Osteoblast (primary cell): ENCODE measurements at regions not wholly inside any gene's neighbourhood (a gene's known extent, or its start where the extent isn't known, plus 50 kb on each side); places are given as distances from the start of the nearest gene placed in this dataset.

ENCODE experiments used
- DNase-seq: peaks from one replicate; pipeline ENCODE4 v3.0.0; 2011; ENCODE audit warnings: low spot score, mixed read lengths; ENCODE audit not compliant: insufficient read length; ENCODE audit errors: missing footprints
- H2AFZ ChIP-seq: 2 replicates; pipeline ENCODE4 v1.6.0; 2011; ENCODE audit warnings: mild to moderate bottlenecking, low read length
- H3K27ac ChIP-seq: 2 replicates; pipeline ENCODE4 v1.5.1; 2011; ENCODE audit warnings: mild to moderate bottlenecking, low read depth, low read length, moderate library complexity
- H3K27me3 ChIP-seq: 2 replicates; pipeline ENCODE4 v1.6.0; 2012; ENCODE audit warnings: mild to moderate bottlenecking, control low read depth, inconsistent platforms, low read length, moderate library complexity; ENCODE audit not compliant: insufficient read depth
- H3K36me3 ChIP-seq: 2 replicates; pipeline ENCODE4 v1.5.1; 2011; ENCODE audit warnings: mild to moderate bottlenecking, low read length, control low read depth, moderate library complexity; ENCODE audit not compliant: insufficient read depth
- H3K4me1 ChIP-seq: 2 replicates; pipeline ENCODE4 v1.5.1; 2011; ENCODE audit warnings: mild to moderate bottlenecking, low read length, control low read depth, moderate library complexity; ENCODE audit not compliant: insufficient read depth
- H3K4me2 ChIP-seq: 2 replicates; pipeline ENCODE4 v1.6.0; 2011; ENCODE audit warnings: mild to moderate bottlenecking, low read length; ENCODE audit not compliant: insufficient read depth
- H3K4me3 ChIP-seq: fragments of 200-600 bp; sonication (generic); 3 replicates; pipeline ENCODE4 v1.5.1; 2012; ENCODE audit warnings: mild to moderate bottlenecking, low read length, inconsistent platforms; ENCODE audit not compliant: insufficient read depth
- H3K79me2 ChIP-seq: 2 replicates; pipeline ENCODE4 v1.6.0; 2012; ENCODE audit warnings: mild to moderate bottlenecking, low read length, control low read depth, inconsistent platforms; ENCODE audit not compliant: insufficient read depth
- H3K9me3 ChIP-seq: 2 replicates; pipeline ENCODE4 v1.5.1; 2011; ENCODE audit warnings: low read depth, low read length, control low read depth
- H4K20me1 ChIP-seq: 2 replicates; pipeline ENCODE4 v1.6.0; 2012; ENCODE audit warnings: mild to moderate bottlenecking, low read length, control low read depth; ENCODE audit not compliant: insufficient read depth
- TF ChIP-seq, protein P1 (sequence below): IDR thresholded peaks from 2 replicates; pipeline ENCODE4 v1.5.1; 2011; ENCODE audit warnings: mild to moderate bottlenecking, low read depth, low read length, moderate library complexity; ENCODE audit errors: extremely low read depth

DNA sequence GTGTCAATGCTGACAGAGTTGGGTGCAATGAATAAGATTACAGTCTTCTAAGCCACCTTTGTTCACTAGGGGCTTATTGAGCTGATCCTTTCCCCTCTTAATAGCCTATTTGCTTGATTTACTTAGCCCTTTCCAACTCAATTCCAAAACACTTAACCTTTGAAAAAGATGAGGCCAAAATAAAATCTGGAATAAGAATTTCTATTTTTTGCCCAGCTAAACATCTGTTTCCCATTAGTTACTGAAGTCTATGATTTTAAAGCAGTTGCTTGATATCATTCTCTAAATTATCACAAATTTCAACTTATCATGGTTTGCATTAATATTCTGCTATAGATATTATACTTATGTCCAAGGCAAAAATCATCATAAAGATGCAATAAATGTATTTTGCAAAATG lies 1272.0 kb upstream of the ACO1 start:
- H3K4me3 ChIP-seq, result no peak overlapping the region
- H3K9me3 ChIP-seq, result no peaks in the 10 kb centered on the region
- no peak overlapping the region for H3K4me2 ChIP-seq
- no peaks in the 10 kb centered on the region for H3K79me2 ChIP-seq
- no peak for DNase-seq
- TF ChIP-seq, protein P1, sequence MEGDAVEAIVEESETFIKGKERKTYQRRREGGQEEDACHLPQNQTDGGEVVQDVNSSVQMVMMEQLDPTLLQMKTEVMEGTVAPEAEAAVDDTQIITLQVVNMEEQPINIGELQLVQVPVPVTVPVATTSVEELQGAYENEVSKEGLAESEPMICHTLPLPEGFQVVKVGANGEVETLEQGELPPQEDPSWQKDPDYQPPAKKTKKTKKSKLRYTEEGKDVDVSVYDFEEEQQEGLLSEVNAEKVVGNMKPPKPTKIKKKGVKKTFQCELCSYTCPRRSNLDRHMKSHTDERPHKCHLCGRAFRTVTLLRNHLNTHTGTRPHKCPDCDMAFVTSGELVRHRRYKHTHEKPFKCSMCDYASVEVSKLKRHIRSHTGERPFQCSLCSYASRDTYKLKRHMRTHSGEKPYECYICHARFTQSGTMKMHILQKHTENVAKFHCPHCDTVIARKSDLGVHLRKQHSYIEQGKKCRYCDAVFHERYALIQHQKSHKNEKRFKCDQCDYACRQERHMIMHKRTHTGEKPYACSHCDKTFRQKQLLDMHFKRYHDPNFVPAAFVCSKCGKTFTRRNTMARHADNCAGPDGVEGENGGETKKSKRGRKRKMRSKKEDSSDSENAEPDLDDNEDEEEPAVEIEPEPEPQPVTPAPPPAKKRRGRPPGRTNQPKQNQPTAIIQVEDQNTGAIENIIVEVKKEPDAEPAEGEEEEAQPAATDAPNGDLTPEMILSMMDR, result no peak
- H3K4me1 ChIP-seq, result no peaks in the 10 kb centered on the region
- H3K27ac ChIP-seq, result no peak overlapping the region
- H3K36me3 ChIP-seq, result no peaks in the 10 kb centered on the region
- no peak overlapping the region for H2AFZ ChIP-seq
- no peaks in the 10 kb centered on the region for H3K27me3 ChIP-seq
- no peaks in the 10 kb centered on the region for H4K20me1 ChIP-seq

DNA sequence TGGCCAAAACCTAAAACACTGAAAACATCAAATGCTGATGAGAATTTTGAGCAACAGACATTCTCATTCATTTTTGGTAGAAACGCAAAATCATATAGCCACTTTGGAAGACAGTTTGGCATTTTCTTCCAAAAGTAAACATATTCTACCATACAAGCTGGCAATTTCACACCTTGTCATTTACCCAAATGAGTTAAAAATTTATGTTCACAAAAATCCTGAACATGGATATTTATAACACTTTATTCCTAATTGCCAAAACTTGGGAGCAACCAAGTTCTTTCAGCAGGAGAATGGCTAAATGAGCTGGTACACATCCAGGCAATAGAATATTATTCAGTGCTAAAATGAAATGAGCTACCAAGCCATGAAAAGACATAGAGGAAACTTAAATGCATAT lies 1270.1 kb upstream of the ACO1 start:
- no peaks in the 10 kb centered on the region for H3K79me2 ChIP-seq
- H2AFZ ChIP-seq, result no peak overlapping the region
- no peaks in the 10 kb centered on the region for H3K9me3 ChIP-seq
- H4K20me1 ChIP-seq, result no peaks in the 10 kb centered on the region
- H3K4me1 ChIP-seq, result no peaks in the 10 kb centered on the region
- no peaks in the 10 kb centered on the region for H3K27me3 ChIP-seq
- TF ChIP-seq, protein P1, result no peak
- no peak overlapping the region for H3K4me2 ChIP-seq
- no peaks in the 10 kb centered on the region for H3K36me3 ChIP-seq
- no peak for DNase-seq
- H3K27ac ChIP-seq, result no peak overlapping the region
- no peak overlapping the region for H3K4me3 ChIP-seq

DNA sequence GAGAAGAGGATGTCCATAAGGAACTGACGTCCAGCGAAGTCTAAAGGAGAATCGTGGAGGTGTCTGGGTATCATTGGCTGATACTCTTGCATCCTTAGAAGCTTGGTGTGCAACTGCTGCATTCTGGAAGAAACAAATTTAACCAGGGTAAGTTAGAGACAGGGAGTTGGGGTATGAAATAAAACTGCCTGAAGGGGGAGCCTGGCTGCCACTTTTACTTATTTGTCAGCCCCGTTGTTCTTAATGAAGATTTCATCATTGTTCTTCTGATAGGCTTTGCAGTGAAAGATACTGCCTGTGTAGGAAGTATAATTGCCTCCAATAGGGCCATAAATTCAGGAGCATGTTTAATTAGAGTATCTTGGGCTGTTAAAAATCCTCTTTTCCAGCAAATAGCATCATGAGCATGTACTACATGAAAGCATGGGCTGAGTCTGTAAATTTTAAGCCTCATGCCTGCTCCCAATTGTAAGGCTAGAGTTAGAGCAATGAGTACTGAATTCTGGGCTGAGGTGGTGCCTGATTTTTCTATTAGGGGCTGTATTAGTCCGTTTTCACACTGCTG lies 1264.5 kb upstream of the ACO1 start:
- Histone ChIP-seq H3K27ac (no peak overlapping the region), H3K79me2 (no peaks in the 10 kb centered on the region), H3K27me3 (no peaks in the 10 kb centered on the region), H3K4me2 (no peak overlapping the region), H3K4me1 (no peaks in the 10 kb centered on the region), H3K9me3 (no peaks in the 10 kb centered on the region), H4K20me1 (no peaks in the 10 kb centered on the region), H2AFZ (no peak overlapping the region), H3K4me3 (no peak overlapping the region), H3K36me3 (no peaks in the 10 kb centered on the region)
- peak; percentile 41 for DNase-seq
- TF ChIP-seq, protein P1, result peak; percentile 32

DNA sequence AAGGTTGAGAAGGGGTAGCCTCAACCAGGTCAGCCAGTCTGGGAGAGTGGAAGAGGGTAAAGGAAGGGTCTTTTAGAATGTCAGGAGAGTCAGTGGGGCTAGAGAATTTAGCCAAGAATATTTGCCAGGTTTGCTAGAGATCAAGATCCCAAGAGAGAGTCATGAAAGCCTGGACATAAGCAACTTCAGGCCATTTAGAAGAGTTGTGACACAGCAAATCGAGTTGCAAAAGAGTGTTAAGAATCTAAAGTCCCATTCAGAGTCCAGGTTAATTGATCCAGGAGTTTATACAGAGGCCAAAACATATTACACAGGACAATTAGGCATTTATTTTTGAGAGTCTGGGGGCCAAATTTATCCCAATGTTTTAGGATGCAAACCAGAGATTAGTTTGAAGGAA lies 1260.1 kb upstream of the ACO1 start:
- Histone ChIP-seq H4K20me1 (no peaks in the 10 kb centered on the region), H3K4me2 (no peak overlapping the region), H3K27ac (no peak overlapping the region), H3K9me3 (no peaks in the 10 kb centered on the region), H3K4me1 (no peaks in the 10 kb centered on the region), H3K36me3 (no peaks in the 10 kb centered on the region), H2AFZ (no peak overlapping the region), H3K79me2 (no peaks in the 10 kb centered on the region), H3K4me3 (no peak overlapping the region), H3K27me3 (no peaks in the 10 kb centered on the region)
- TF ChIP-seq, protein P1, result no peak
- no peak for DNase-seq
